ENCODE measurements at regions not wholly inside any gene's neighbourhood (a gene's known extent, or its start where the extent isn't known, plus 50 kb on each side); places are given as distances from the start of the nearest gene placed in this dataset.
A peak's percentile ranks its signal among the peaks of the same experiment; 100 is the strongest.

GRCh38 chr3:159619341-159619885 lies 369.2 kb upstream of the IL12A start (continued):
- TF ChIP-seq ZFP41 (tag by site-specific recombination; IDR thresholded peaks at IDR 0.05; ENCODE audit: borderline replicate concordance) (no peak), ZEB2 (tag by site-specific recombination; IDR thresholded peaks at IDR 0.05) (0 out of 2 replicates have a peak, but pooled peaks have one; percentile 42), ZSCAN23 (tag by site-specific recombination; IDR thresholded peaks at IDR 0.05) (no peak), EGR2 (tag by site-specific recombination; IDR thresholded peaks at IDR 0.05; ENCODE audit: low read depth) (no peak), HOXD13 (CRISPR knock-in tag; IDR thresholded peaks at IDR 0.05; ENCODE audit: borderline replicate concordance) (peak; percentile 75; the same call in 1 of the 2 replicates), ZNF174 (tag by site-specific recombination; IDR thresholded peaks at IDR 0.05) (no peak), ZNF239 (tag by site-specific recombination; IDR thresholded peaks at IDR 0.05) (no peak), ZNF37A (tag by site-specific recombination; IDR thresholded peaks at IDR 0.05) (no peak), ZNF677 (tag by site-specific recombination; IDR thresholded peaks at IDR 0.05) (peak; percentile 67), ZNF843 (tag by site-specific recombination; IDR thresholded peaks at IDR 0.05) (peak; percentile 86), KLF9 (tag by site-specific recombination; IDR thresholded peaks at IDR 0.05; ENCODE audit: low read depth) (0 out of 2 replicates have a peak, but pooled peaks have one; percentile 21), ZSCAN5A (tag by site-specific recombination; IDR thresholded peaks at IDR 0.05) (no peak), ZNF394 (tag by site-specific recombination; IDR thresholded peaks at IDR 0.05; ENCODE audit: borderline replicate concordance) (no peak), TCF7L2 (IDR thresholded peaks at IDR 0.05; ENCODE audit: borderline replicate concordance, low read depth, low read length) (no peak), ZSCAN30 (tag by site-specific recombination; IDR thresholded peaks at IDR 0.05) (peak; percentile 63; the same call in 1 of the 2 replicates), ZNF645 (tag by site-specific recombination; IDR thresholded peaks at IDR 0.05) (no peak), ZNF701 (tag by site-specific recombination; IDR thresholded peaks at IDR 0.05) (no peak), TSHZ1 (tag by site-specific recombination; IDR thresholded peaks at IDR 0.05; ENCODE audit: borderline replicate concordance) (no peak), ZNF391 (tag by site-specific recombination; IDR thresholded peaks at IDR 0.05; ENCODE audit: borderline replicate concordance, low read depth) (no peak), ZNF404 (tag by site-specific recombination; IDR thresholded peaks at IDR 0.05) (no peak), ZNF580 (tag by site-specific recombination; IDR thresholded peaks at IDR 0.05) (0 out of 2 replicates have a peak, but pooled peaks have one; percentile 33), ZBTB21 (tag by site-specific recombination; IDR thresholded peaks at IDR 0.05) (no peak), ZNF112 (tag by site-specific recombination; IDR thresholded peaks at IDR 0.05) (no peak), ZNF221 (tag by site-specific recombination; IDR thresholded peaks at IDR 0.05; ENCODE audit: borderline replicate concordance) (no peak), ZNF274 (IDR thresholded peaks at IDR 0.05; ENCODE audit: low read length) (no peak), ZNF274 (tag by site-specific recombination; IDR thresholded peaks at IDR 0.05; ENCODE audit: borderline replicate concordance) (no peak), ZNF146 (tag by site-specific recombination; IDR thresholded peaks at IDR 0.05) (no peak), PRDM1 (tag by site-specific recombination; IDR thresholded peaks at IDR 0.05) (no peak), ZNF362 (tag by site-specific recombination; IDR thresholded peaks at IDR 0.05) (no peak), ZNF488 (tag by site-specific recombination; IDR thresholded peaks at IDR 0.05) (0 out of 2 replicates have a peak, but pooled peaks have one; percentile 31)

Data from HEK293 (cell line).